NCI-H2171 (cell line): ENCODE measurements at regions not wholly inside any gene's neighbourhood (a gene's known extent, or its start where the extent isn't known, plus 50 kb on each side); places are given as distances from the start of the nearest gene placed in this dataset.
"Not testable (repeated sequence)": the region's sequence is repeated elsewhere in the genome, so short reads cannot be mapped to it uniquely, and the experiment has no call there.

Source experiments
- DNase-seq: peaks from one replicate; lab custom pipeline; 2025; lab: John Stamatoyannopoulos, UW

DNA sequence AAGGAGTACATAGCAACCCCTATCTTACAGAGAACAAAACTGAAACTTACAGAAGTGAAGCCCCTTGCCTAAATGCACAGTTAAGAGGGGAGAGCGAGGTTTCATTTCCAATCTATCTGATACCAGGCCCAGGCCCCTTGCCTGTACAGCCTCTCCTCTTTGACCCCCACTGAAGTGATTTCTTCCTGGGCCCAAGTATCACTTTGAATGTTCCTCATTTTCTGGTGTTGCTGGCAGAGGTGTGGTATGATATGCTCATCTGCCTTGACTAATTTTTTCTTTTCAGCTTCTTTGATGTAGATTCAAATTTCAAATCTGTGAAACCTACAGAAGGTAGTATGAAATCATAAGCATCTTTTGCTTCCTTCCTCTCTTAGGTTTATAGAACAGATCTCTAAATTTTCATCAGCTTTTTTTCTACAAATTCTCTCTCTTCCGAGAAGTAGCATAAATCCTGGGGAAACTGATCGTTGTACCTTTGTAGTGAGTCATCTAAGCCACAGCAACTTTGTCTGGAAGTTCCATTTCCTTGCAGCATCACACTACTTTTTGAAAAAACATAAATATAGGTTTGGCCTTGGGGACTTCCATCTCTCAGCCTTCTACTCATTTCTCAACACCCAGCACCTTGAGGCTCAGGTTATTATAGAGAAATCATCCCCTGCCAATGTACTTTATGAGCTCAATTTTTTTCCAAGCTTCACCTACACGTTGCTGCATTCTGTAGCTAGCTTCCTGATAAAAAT lies 402.4 kb upstream of the PTGER4 start:
- DNase-seq: no peak

DNA sequence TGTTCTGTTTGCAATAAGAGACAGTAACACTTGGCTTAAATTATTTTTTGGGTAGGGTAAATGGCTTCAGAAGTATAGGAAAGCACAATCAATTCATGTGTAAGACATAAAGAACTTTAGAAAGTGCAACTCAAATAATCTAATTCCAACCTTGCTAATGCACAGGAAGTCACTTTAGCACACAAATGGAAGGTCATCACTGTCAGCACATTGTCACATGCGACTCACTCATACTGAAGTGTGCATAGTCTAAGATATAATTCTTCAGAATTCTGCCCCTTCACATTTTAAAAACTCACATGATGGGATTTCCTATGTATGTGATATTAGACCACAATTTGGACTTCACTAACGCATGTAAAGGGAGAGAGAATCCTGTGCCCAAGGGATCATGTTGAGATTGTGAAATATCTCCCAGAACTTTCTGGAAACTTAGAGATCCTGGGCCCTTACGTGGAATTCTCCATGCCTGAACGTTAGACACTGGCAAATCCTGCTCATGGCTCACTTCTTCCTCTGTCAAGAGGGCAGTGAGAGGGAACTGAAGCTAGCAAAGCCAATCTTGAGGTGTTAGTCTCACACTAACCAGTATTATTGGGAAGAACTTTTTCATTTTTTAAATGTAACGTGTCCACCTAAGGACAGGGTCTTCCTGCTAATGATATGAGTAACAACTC lies 403.2 kb upstream of the PTGER4 start:
- no peak for DNase-seq

DNA sequence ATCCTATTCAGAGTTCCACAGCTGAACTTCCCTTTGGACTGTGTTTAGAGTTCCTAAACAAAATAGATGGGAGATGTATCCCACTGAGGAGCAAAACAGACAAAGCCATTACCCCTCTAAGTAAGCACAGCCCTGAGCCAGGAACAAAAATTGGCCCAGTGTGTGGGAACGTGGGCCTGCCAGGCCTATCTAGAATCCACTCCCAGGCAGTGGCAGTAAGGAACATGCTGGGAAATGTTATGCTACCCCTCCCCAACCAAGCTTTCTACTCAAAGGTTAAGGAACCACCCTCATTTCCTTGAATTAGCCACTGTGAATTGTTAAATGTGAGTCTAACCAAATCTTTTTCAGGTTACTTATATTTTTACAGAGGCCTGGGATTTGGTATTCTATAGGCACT lies 405.1 kb upstream of the PTGER4 start:
- no peak for DNase-seq

DNA sequence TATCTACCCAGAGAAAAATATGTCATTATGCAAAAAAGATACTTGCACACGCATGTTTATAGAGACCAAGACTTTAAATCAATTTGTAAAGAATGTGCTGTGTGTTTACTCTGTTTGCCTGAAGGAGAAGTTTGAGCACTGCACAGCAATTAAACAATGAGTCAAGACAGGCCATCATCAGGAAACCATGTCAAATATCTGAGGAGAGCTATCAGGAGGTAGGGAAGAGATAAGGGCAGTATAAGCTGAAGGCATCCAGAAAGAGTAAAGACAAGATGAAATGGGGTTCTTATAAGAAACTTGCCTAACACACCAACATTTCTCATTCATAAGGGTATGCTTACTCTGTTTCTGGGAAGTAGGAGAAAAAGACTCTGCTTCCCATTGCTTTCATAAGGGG lies 405.8 kb upstream of the PTGER4 start:
- no peak for DNase-seq

DNA sequence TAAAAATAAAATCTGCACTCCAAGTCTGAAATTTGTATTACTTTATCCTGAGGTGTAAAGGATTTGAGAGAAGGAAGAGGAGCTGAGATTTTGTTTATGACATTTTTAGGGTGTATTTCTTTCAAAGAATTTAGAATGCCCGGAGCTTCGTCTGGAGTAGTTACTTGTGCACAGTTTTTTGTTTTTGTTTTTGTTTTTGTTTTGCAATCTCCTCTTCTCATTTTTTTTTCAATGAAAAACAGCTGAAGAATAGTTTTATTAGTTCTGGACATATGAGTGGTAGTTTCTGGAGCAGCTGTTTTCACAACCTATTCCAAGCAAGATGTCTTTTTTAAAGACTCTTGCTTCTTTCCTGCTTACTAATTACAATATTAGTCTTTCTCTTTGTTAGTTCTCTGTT lies 408.2 kb upstream of the PTGER4 start:
- no peak for DNase-seq

DNA sequence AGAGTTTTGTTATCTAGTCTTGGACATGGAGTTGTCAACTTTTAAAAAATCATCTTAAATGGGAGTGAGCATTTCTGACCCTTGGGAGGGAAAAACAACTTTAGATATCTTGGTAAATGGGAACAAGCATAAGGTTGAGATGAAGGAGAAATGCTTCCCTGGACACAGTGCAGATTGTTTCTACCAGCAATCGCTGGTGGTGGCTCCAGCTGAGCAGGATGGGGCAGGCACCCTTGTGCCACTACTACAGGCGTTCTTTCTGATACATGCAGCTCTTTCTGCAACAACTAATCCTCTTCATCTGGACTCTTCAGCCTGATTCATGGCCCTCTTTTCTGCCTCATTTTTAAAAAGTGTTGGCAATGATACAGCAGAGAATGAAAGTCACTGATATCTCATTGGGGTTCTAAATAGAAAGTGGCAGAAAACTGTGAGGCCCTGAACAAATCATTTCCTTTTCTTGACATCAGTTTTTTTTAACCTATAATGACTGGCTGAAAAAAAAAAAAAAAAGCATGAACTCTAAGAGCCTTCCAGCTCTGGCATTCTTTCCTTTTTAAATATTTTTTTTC lies 409.4 kb upstream of the PTGER4 start:
- no peak for DNase-seq

DNA sequence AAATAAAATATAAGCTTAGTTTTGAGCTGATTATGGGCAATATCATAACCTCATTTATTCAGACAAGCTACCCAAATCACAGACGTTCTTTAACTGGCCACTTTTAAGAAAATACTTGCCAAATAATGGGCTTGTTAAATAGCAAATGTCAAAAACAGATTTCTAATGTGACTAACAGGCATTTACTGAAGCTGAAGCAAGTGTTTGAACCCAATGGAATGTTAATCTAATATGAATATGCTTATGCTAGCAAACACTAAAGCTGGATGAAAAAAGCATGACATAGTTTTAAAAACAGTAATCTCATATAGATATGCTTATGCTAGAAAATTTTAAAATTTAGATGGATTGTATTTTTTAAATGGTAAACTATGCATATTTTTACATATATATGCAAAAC lies 411.6 kb upstream of the PTGER4 start:
- DNase-seq: no peak

DNA sequence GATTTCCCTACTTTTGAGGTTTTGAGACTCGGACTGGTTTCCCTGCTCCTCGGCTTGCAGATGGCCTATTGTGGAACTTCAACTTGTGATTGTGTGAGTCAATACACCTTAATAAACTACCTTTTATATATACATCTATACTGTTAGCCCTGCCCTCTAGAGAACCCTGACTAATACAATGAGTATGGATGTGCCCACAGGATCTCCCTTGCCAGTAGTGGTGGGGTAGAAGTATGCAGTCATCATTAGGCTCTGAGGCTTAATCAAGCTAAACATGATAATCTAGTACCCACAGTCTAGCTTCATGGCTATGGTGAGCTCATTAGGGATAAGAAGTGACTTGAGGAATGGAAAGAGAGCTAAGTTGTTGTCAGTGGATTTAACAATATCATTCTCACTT lies 412.8 kb upstream of the PTGER4 start:
- no peak for DNase-seq

DNA sequence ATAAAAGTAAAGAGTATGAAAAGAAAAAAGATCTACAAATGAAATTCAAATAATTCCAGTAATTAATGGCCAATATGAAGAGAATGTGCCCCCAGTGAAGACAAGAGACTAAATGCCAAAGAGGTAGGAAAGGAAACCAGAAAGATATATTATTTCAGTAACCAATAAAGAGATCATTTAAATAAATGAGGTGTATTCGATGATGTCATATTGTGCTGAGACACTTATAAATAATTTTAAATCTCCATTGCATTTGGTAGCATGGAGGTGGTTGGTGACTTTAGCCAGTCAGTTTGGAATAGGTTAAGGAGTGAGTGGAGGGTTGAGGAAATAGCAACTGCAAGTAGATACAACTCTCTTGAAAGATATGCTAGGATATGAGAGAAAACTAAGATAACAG lies 417.7 kb upstream of the PTGER4 start:
- no peak for DNase-seq

DNA sequence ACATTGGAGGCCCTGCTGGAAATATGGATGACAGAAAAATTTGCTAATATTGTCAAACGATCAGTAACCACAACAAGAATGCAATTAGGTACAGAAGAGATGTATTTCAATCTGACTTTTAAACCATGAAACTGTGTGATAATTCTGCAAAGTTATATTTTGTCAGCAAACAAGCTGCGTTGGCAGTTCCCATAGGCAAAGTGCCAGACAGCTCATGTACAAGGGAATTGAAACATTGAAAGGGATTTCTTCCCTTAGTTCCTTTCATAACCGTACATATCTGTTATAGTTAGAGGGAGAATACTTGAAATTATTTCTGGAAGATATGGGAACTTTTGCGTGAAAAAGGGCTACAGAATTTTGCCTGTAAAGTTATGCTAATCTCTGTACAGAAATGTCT lies 419.4 kb upstream of the PTGER4 start:
- no peak for DNase-seq

DNA sequence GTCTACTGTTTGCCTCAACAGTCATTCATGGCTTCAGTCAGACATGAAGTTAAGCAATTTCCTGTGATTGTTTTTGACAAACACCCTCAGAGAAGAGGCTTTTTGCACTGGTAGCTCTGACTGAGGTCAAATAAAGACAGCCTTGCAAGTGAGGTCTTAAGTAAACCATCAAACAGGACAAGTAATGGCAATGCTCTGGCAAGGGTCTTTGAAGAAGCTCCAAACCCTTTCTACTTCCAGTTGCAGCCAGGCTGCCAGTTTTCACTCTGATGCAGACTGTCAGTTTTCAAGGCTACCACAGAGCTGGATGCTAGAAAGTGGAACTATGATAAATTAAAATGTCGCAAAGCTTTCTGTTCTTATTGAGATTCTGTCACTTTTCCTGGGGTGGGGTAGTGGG lies 421.5 kb upstream of the PTGER4 start:
- no peak for DNase-seq

DNA sequence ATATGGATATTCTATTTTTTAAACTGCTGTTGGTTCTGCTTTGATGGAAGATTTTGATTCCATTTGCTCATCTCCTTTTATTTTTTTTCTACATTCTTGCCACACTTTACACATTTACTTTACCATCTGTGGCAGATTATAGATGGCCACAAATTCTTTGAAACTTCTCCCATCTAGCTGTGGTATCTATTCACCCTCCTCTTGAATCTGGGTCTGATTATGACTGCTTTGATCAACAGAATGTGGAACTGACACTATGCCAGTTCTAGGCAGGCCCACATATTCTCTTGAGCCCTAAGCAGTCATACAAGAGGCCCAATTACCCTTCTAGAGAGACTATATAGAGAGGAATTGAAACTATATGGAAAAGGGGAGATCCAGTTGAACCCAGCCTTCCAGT lies 439.0 kb upstream of the PTGER4 start:
- no peak for DNase-seq

DNA sequence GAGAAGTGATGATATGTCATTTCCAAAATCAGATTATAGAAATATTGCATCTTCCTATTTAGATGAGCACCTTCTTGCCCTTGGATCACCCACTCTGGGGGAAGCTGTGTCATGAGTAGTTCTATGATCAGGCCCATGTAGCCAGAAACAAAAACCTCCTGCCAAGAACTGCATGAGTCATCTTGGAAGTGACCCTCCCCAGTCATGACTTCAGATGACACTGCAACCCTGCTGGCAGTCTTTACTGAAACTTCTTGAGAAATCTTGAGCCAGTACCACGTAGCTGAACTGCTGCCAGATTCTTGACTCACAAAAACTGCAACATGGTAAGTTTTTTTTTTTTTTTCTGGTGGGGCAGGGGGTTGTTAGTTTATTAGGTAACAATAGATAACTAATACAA lies 439.6 kb upstream of the PTGER4 start:
- DNase-seq: no peak

DNA sequence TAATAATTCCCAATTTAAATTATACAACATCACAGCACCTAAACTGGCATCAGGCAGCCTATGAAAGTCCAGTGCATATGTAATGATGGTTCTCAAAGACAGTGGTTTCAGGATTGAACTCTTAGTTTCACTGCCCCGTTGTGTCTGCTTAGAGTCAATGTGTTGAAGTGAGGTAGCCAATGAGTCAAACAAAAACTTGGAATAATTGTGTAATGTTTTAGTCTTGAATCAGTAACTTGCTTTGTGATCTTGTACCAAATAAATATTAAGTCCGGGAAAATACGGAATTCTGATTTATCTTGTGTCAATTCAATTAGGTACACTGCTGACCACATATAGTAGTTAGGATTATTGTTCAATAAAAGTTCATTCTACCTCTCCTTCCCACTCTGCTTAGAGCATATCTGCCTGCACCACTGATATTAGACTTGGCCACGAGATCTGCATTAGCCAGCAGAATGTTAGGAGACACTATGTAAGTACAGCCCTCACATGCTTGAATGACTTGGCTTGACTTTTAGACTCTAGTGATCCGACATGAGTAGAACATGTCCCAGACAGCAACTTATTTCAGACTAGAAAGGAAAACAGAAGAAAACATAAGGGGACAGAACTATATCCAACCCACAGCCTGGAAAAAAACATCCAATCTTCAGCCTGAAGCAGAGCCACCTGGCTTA lies 441.5 kb upstream of the PTGER4 start:
- no peak for DNase-seq

DNA sequence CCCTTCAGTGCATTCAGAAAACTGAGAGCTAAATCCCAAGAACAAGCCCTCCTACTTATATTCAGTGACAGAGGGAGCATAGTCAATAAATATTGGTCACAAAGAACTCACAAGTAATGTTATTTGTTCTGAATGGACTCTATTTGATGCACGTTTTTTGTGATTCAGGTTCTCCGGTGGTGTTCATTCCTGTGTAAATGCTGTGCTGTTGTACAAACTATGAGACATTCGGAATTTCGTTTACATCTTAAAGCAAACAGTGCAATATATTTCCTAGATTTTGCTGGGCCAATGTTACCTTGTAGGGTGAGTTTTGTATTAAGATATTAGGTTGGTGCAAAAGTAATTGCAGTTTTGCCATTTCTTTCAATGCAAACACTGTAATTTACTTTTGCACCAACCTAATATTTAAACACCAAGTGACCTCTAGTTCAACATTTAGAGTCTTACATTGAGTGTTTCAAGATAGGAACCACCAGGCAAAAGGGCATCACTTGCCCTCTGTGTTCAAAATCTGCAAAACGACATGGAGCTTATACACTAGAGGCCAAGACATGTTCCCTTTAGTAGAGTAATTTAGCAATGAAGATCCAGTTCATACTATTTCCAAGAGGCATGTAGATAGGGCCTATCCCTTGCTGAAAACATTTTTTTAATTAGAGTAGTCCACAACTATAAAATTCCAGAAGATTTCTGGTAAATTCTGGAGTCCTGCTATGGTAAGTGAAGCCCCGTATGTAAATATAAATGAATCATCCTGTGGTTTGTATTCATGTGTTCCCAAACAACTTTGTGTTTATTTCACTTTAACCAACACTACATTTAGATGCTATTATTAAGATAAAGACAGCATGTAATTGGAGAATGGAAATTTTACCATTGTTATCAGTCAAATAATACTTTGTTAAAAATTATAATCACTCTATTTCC lies 444.0 kb upstream of the PTGER4 start:
- DNase-seq: no peak

DNA sequence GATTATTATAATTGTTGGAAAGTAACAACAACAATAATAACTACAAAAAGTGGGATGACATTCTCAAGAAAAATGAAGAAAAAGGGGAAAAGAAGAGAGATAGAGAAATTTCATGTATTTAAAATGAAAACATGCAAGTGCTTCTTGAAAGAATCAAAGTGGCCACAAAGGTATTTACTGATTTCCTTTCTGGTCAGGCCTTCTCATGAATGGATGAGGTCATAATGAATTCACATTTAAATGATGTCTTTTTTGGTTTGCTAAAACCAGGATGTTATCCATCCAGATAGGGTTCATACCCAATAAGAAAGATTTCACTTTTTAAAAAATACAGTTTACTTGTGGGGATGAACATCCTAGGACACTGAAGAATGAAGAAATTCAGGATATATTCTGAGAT lies 446.4 kb upstream of the PTGER4 start:
- no peak for DNase-seq

DNA sequence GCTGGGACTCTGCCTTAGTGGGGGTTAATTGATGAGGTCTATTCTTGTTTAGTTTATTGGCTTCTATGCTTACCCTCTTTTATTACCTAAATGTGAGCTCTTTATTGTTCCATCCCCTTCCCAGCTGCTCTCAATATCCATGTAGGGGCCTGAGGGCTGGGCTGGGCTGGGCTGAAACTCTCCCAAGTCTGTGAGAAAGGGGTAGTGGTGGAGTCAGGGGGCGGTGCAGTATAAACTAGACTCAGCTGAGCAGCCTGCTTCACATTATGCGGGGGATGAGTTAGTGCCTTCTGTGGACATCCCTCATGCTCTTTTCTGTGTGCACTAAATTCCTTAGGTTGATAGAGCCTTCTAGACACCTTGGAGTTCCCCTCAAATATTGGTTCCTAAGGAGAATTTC lies 451.8 kb upstream of the PTGER4 start:
- no peak for DNase-seq

DNA sequence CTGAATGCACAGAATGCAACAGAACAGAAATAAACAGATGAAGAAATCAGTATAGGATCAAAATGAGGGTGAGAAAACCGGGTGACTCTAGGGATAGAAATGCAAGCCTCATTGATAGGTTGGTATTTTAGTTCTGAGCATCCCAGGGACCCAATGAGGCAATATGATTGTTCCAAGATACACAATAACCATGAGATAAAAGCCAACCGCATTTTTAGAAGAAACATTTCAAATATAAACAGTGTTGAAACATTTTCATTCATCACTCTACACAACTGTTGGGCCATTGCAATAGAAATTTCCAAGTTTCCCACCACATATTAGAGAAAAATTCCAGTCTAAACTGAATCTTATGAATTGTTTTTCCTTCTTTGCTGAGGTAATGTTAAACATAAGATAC lies 452.3 kb upstream of the PTGER4 start:
- DNase-seq: no peak

DNA sequence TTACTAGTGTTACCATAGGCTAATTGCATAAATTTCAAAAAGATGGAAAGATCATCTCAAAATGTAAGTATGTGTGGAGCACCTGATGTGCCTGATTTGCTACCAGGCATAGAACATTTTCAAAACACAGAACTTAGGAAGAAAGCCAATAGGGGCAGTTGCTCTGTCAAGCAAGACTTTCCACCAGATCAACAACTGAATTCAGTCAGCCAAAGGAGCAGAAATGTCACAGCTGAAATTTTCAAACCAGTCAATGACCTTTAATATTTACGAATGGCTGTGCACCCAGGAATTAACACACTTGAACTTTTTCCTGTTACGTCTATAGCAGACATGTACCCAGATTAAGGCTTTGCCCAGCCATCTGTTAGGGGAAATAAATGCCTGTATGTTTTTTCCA lies 452.8 kb upstream of the PTGER4 start:
- no peak for DNase-seq

DNA sequence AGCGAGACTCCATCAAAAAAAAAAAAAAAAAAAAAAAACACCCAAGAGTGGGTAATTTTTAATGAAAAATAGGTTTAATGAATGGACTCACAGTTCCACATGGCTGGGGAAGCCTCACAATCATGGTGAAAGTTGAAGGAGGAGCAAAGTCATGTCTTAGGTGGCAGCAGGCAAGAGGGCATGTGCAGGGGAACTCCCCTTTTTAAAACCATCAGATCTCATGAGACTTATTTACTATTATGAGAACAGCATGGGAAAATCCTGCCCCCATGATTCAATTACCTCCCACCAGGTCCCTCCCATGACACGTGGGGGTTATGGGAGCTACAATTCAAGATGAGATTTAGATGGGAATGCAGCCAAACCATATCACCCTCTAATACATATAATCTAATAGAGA lies 454.6 kb upstream of the PTGER4 start:
- DNase-seq: not testable (repeated sequence)

DNA sequence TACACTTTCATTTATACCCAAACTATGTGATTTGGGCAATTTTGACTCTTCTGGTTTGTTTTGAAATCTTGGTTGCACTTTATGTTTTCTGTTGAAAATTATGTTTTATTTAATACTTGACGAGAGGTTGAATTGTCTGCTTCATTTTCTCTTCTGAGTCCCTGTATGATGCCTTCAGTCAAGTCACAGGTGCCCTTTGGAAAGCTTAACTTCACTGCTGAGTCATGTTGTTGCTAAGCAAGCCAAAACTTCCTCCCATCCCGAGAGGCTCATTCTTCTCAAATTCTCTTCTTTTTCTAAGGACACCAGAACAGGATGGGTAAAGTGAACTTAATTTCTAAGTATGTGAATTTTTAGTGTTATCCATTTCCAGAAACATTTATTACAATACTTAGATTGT lies 455.3 kb upstream of the PTGER4 start:
- DNase-seq: no peak

DNA sequence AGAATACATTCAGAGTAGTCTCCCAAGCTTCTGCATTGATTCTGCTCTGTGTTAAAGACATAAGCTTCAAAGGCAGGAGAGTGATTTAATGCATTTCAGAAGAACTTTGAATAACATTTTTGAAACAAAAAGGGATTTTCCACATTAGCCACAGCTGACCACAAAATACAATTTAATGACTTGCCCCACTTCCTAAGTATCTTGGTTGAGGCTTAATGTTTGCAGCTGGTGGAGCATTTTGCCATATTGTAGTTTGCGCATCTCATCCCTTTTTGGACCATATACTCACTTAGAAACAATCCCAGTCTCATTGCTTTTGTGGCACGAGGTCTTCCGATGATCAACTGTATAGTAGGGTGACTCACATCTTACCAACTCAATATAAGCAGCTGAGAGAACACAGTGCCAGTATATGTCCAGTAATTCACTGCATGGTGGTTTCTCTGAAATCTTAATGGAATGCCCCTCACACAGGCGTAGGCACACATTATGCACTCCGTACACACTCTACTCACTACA lies 455.8 kb upstream of the PTGER4 start:
- DNase-seq: no peak
